ENCODE measurements at regions not wholly inside any gene's neighbourhood (a gene's known extent, or its start where the extent isn't known, plus 50 kb on each side); places are given as distances from the start of the nearest gene placed in this dataset.

GRCh38 chr5:91219803-91220371 is 163.2 kb downstream of the ARRDC3 start:
- ATAC-seq = peak in 2 of 4 donors; percentile 41 to 52
- 82 to 86% (median 84%) methylated on average over 3 of the region's 3 CpGs for WGBS, 4 donors
- H3K4me1 ChIP-seq = peaks cover 0 to 16% (median 0%) of the 10 kb centered on the region in 12 donors
- DNase-seq = peak in 1 of 5 donors; percentile 26
- H3K36me3 ChIP-seq = no peaks in the 10 kb centered on the region
- intact Hi-C loops (cut with DNase I) = loop anchor here in 9 of 10 donors (5.0 to 10.0 kb wide), 7 partner anchors 108 to 355 kb away; partner anchors contain the start of gene ARRDC3 (in 1 of the 9)
- H3K27me3 ChIP-seq = no peaks in the 10 kb centered on the region
- no peaks in the 10 kb centered on the region for H3K9me3 ChIP-seq
- no peak overlapping the region for H3K4me3 ChIP-seq
- peak overlapping the region in 4 of 12 donors; percentile 6 to 92 (median 35) for H3K27ac ChIP-seq
- TF ChIP-seq CTCF (IDR thresholded peaks at IDR 0.05) = peak in 10 of 12 donors; percentile 18 to 54 (median 33)
- TF ChIP-seq POLR2A (IDR thresholded peaks at IDR 0.05) = no peak

- intact Hi-C loops (cut with DNase I) = loop anchor here in 3 of 10 donors (5.0 to 10.0 kb wide), 3 partner anchors 112 to 284 kb away; no protein-coding TSS in a partner anchor
- Histone ChIP-seq H3K4me1 (peaks cover 0 to 16% (median 0%) of the 10 kb centered on the region in 12 donors), H3K9me3 (no peaks in the 10 kb centered on the region), H3K36me3 (no peaks in the 10 kb centered on the region), H3K27me3 (no peaks in the 10 kb centered on the region), H3K4me3 (no peak overlapping the region), H3K27ac (peak overlapping the region in 7 of 12 donors; percentile 3 to 92 (median 23))
- no peak for TF ChIP-seq CTCF (IDR thresholded peaks at IDR 0.05)
- no peak for TF ChIP-seq POLR2A (IDR thresholded peaks at IDR 0.05)
- WGBS, 4 donors = 64 to 71% (median 70%) methylated on average over 5 of the region's 5 CpGs
- ATAC-seq = peak; percentile 42 to 95 (median 86)
- peak in 1 of 5 donors; percentile 30 for DNase-seq
Observed at GRCh38 chr5:91219091-91219802, 163.9 kb downstream of the ARRDC3 start.

DNA sequence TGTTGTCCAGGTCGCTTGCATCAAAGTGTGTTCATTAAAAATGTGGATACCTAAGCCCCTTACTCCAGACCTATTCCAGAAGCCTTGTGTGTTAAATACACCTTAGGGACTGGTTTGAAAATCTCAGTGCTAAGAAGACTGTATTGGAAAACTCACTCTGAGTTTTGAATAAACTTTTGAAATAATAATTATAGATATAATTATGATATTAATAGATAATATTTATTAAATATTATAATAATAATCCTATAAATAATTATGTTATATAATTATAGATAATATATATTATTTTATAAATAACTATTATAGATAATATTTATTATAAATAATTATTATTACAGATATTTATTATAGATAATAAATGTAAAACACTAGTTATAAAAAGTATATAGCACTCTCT is 165.3 kb downstream of the ARRDC3 start:
- no peak overlapping the region for H3K4me3 ChIP-seq
- peaks cover 0 to 20% (median 0%) of the 10 kb centered on the region in 12 donors for H3K4me1 ChIP-seq
- H3K36me3 ChIP-seq = no peaks in the 10 kb centered on the region
- no peak overlapping the region for H3K27ac ChIP-seq
- ATAC-seq (no peak), DNase-seq (no peak)
- no peaks in the 10 kb centered on the region for H3K9me3 ChIP-seq
- 92 to 100% (median 98%) methylated on average over 1 of the region's 1 CpG for WGBS, 4 donors
- H3K27me3 ChIP-seq = no peaks in the 10 kb centered on the region
- intact Hi-C loops (cut with DNase I) = loop anchor here in 3 of 10 donors (5.0 to 10.0 kb wide), 3 partner anchors 111 to 283 kb away; no protein-coding TSS in a partner anchor
- TF ChIP-seq CTCF (IDR thresholded peaks at IDR 0.05) (no peak), POLR2A (IDR thresholded peaks at IDR 0.05) (no peak)

GRCh38 chr5:91214571-91214970 is 168.5 kb downstream of the ARRDC3 start:
- Histone ChIP-seq H3K4me1 (peaks cover 0 to 33% (median 12%) of the 10 kb centered on the region in 12 donors), H3K4me3 (no peak overlapping the region), H3K27me3 (no peaks in the 10 kb centered on the region), H3K27ac (no peak overlapping the region), H3K9me3 (no peaks in the 10 kb centered on the region), H3K36me3 (no peaks in the 10 kb centered on the region)
- WGBS, 4 donors = 93 to 97% (median 95%) methylated on average over 4 of the region's 4 CpGs
- intact Hi-C loops (cut with DNase I) = loop anchor here in 1 of 10 donors (10.0 kb wide), 1 partner anchor 280 kb away; no protein-coding TSS in a partner anchor
- no peak for TF ChIP-seq POLR2A (IDR thresholded peaks at IDR 0.05)
- no peak for TF ChIP-seq CTCF (IDR thresholded peaks at IDR 0.05)
- DNase-seq (no peak), ATAC-seq (no peak)

All from heart left ventricle (tissue), 16 donors.